HT-29 (cell line): ENCODE measurements at regions not wholly inside any gene's neighbourhood (a gene's known extent, or its start where the extent isn't known, plus 50 kb on each side); places are given as distances from the start of the nearest gene placed in this dataset.

Source experiments
- DNase-seq: peaks from one replicate; pipeline ENCODE4 v3.0.0-alpha.2; 2015; ENCODE audit warnings: low spot score

- no peak for DNase-seq
Measured at GRCh38 chr20:24718277-24718676, 230.8 kb upstream of the CST7 start.

- no peak for DNase-seq
Measured at GRCh38 chr20:24718696-24719095, 230.4 kb upstream of the CST7 start.

DNA sequence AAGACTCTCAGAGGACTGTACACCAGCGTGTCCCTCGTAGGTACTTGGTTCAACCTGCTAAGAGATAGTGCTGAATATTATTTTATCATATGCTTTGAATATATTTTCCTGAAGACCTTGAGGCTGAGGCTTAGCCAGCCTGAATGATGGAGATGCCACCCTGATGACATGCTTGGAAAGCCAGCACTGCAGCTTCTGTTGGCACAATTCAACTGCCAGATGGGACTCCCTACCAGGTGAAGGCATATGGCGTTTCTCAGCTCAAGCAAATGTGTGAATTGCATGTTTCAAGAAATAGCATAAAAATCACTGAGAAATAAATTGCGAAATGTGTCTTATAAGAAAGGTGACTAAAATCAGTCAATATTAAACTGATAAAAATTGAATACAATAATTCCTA is 228.1 kb upstream of the CST7 start:
- no peak for DNase-seq

DNA sequence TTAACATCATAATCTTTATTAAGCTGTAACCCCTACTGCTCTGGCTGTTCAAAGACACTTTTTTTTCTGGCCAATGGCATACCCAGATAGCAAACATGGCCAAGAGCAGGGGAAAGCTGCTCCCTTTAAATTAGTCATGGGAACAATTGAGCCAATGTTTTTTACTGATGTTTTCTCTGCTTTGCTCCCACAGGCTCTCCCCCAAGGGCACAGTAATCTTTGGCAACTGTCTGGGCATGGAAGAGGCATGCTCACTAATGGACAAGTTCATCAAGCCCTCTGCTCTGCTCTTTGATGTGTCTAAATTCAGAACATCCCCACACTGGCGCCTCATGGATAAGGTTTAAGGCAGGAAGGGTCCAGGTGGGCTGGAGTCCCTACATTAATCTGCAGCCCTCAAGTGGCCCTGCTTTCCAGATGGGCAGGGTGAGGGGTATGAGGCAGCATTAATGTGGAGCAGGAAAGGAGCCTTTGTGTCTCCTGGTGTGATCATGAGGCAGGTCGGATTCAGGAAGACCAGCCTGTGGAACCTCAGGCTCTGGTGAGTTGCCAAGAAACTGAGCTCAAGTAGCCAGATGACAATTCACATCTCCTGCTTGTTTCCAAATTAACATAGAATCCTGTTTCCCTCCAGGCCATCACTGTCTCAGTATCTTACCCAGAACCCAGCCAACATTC is 227.0 kb upstream of the CST7 start:
- no peak for DNase-seq

DNA sequence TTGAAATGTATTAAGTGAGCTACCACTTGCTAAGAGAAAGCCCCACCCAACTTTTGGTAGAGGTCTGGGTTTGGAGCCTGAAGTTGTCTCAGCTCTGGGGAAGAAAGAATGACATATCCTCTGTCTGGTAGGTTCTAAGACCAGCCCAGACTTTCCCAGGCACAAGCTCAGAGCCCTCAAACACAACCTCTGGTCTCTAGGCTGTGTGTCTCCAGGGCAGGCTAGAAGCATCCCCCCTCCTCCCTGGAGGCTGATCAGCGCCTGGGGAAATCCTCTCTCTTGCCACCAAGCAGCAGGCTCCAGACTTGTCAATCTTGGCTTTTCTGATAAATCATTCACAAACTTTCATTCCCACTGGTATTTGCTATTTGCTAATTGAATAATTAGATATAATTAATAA is 226.5 kb upstream of the CST7 start:
- DNase-seq, result no peak

DNA sequence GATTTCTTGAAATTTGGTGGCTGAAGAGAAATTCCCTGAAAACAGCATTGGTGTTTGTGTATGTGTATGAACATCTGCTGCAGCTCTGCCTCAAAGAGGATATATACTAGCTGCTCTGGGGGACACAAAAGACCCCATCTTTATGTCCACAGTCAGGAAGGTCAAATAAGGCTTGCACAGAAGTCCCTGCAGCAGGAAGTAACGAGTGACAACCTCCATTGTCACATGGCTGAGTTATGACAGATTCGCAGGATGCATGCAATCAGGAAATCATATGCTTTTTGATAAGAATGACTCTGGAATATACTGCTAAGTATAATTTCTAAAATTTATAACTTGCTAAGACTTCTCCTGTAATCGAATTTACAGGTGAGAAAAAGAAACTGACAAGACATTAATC is 225.9 kb upstream of the CST7 start:
- no peak for DNase-seq

GRCh38 chr20:24723647-24724352 is 225.3 kb upstream of the CST7 start:
- DNase-seq, result no peak

DNA sequence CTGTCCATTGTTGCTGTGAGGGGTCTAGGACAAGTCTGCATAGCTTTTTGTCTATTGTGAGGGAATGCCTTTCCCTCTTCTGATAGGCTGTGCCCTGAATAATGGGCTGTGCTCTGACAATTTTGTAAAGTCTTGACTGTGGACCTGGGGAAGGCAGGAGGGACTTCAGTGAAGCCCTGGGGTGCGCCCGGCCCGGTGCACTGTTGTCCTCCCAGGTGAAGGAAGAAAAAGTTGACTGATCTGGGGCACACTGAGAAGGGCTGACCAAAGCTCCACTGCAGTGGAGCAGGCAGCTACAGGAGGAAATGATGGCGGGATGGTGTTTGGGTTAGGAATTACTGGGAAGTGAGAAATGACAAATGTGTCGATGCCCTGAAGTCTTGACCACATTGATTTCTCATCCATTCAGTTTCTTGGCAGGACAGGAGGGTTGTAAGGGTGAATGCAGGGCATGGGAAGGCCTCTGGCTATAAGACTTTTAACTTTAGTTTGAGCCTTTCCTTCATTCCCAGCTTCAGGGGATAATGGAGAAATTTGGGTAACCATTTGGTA is 224.0 kb upstream of the CST7 start:
- DNase-seq, result no peak

DNA sequence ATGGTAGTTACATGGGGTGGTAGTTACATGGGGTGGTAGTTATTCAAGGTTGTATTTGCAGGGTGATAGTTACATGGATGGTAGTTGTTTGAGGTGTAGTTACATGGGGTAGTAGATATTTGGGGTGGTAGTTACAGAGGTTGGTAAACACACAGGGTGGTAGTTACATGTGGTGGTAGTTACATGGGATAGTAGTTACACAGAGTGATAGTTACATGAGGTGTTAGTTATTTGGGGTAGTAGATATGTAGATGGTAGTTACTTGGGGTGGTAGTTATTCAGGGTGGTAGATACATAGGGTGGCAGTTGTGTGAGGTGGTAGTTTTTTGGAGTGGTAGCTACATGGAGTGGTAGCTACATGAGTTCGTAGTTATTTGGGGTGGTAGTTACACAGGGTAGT is 221.3 kb upstream of the CST7 start:
- DNase-seq, result no peak

DNA sequence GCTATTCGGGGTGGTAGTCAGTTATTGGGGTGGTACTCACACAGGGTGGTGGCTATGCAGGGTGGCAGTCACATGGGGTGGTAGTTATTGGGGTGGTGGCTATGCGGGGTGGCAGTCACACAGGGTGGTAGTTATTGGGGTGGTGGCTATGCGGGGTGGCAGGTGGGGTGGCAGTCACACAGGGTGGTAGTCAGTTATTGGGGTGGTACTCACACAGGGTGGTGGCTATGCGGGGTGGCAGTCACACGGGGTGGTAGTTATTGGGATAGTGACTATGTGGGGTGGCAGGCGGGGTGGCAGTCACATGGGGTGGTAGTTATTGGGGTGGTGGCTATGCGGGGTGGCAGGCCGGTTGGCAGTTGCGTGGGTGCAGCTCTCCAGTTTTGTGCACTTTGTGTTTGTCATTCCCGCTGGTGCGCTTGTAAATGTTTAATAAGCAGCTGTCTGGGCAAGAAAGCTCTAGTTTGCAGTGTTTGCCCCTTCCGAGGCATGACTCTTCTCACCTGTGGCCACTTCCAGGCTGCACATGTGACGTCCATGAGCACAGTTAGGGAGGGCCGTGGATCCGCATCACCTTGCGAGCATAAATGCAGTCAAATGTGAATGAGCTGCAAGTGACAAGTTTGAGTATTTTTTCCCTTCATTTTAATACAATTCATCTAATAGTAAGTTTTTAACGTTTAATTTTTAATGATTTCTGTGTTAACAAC is 219.0 kb upstream of the CST7 start:
- DNase-seq, result no peak

- DNase-seq, result no peak
Measured at GRCh38 chr20:24730750-24731149, 218.3 kb upstream of the CST7 start.

GRCh38 chr20:24731312-24731711 is 217.8 kb upstream of the CST7 start:
- DNase-seq, result no peak

DNA sequence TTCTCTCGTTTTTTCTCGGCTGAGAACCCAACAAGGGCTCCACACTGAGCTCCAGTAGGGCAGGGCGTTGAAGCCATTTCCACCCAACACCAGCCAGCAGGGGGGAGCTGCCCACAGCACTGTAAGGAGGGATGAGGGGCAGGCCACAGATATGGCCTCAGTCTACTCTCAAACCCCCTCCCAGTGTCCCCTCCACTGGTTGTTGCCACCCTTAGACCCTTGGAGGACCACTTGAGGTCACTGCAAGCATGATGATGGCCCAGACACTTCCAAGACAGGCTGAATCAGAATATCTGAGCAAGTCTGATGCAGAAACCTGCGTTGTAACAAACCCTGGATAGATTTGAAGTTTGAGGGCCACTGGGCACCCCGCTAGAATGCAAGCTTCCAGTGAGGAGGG is 217.0 kb upstream of the CST7 start:
- no peak for DNase-seq

DNA sequence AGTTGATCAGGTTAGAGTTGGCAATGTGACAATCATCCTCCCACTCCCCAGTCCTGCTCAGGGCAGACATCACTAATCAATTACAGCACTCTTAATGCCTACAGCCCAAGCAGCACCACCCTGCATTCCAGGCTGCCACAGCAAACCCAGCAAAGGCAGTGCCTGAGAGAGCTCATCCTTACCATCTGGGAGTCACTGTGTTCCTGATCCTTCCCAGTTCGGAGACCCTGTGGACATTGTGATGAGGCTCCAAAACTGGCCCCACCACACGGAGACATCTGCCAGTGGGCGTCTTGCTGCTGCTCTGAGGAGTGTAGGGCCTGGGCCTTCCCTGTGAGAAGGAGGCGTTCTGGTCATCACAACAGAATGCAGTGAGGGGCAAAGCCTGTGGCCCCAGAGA is 216.5 kb upstream of the CST7 start:
- DNase-seq, result no peak

- no peak for DNase-seq
Measured at GRCh38 chr20:24733416-24733815, 215.7 kb upstream of the CST7 start.

GRCh38 chr20:24734139-24734538 is 214.9 kb upstream of the CST7 start:
- no peak for DNase-seq

GRCh38 chr20:24735263-24735662 is 213.8 kb upstream of the CST7 start:
- DNase-seq, result no peak

- no peak for DNase-seq
Measured at GRCh38 chr20:24736131-24736843, 212.8 kb upstream of the CST7 start.

DNA sequence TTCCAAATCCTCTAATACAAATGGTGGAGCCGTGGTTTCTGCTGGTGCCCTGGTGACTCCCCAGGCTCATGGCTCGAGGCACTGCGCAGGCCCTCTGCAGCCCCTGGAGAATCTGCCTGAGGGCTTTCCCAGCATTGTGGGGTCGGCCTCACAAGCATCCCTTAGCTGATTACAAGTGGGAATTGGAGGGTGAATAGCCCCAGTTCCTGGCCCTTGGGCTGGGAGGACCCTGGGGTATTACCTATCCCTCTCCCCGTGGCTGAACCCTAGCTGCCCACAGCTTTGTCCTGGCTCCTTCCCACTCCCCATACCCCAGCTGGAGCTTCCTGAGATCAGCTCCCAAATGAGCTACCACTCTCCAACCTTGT is 212.2 kb upstream of the CST7 start:
- DNase-seq, result no peak

- no peak for DNase-seq
Measured at GRCh38 chr20:24737212-24737850, 211.7 kb upstream of the CST7 start.

GRCh38 chr20:24738058-24738775 is 210.9 kb upstream of the CST7 start:
- DNase-seq, result no peak
